GM18868 (cell line): ENCODE measurements at regions not wholly inside any gene's neighbourhood (a gene's known extent, or its start where the extent isn't known, plus 50 kb on each side); places are given as distances from the start of the nearest gene placed in this dataset.
"Not testable (repeated sequence)": the region's sequence is repeated elsewhere in the genome, so short reads cannot be mapped to it uniquely, and the experiment has no call there.

Experiments
- ATAC-seq: cut with Tn5 transposase; IDR thresholded peaks from one replicate; pipeline ENCODE4 v1.9.1; 2021; ENCODE audit warnings: mild to moderate bottlenecking, moderate library complexity; ENCODE audit not compliant: unreplicated experiment

- no peak for ATAC-seq
Observed at GRCh38 chr6:26173836-26174145, 86.6 kb downstream of the HFE start.

GRCh38 chr6:26175033-26175427, 87.8 kb downstream of the HFE start:
- ATAC-seq: no peak

GRCh38 chr6:26175428-26176181, 88.4 kb downstream of the HFE start:
- ATAC-seq: no peak

GRCh38 chr6:26179675-26180074, 92.4 kb downstream of the HFE start:
- ATAC-seq: no peak

- no peak for ATAC-seq
Observed at GRCh38 chr6:26180346-26180745, 93.1 kb downstream of the HFE start.

GRCh38 chr6:26183237-26183580, 96.0 kb downstream of the HFE start:
- ATAC-seq: peak; percentile 11

GRCh38 chr6:26183581-26184366, 96.5 kb downstream of the HFE start:
- ATAC-seq: peak; percentile 59

GRCh38 chr6:26184367-26184891, 97.2 kb downstream of the HFE start:
- no peak for ATAC-seq

GRCh38 chr6:26185004-26185403, 97.8 kb downstream of the HFE start:
- no peak for ATAC-seq

- no peak for ATAC-seq
Observed at GRCh38 chr6:26185802-26186201, 98.6 kb downstream of the HFE start.

GRCh38 chr6:26186652-26187051, 99.4 kb downstream of the HFE start:
- no peak for ATAC-seq

- ATAC-seq: no peak
Observed at GRCh38 chr6:26187292-26187691, 100.1 kb downstream of the HFE start.

- peak; percentile 25 for ATAC-seq
Observed at GRCh38 chr6:26187981-26188635, 100.9 kb downstream of the HFE start.

- ATAC-seq: not testable (repeated sequence)
Observed at GRCh38 chr6:26191512-26191911, 104.3 kb downstream of the HFE start.

GRCh38 chr6:26193467-26194328, 106.5 kb downstream of the HFE start:
- no peak for ATAC-seq

GRCh38 chr6:26194329-26194701, 107.1 kb downstream of the HFE start:
- ATAC-seq: no peak

- ATAC-seq: no peak
Observed at GRCh38 chr6:26194816-26195375, 107.7 kb downstream of the HFE start.

- ATAC-seq: peak; percentile 40
Observed at GRCh38 chr6:26195376-26195923, 108.2 kb downstream of the HFE start.

GRCh38 chr6:26195924-26196845, 109.0 kb downstream of the HFE start:
- ATAC-seq: no peak
